ENCODE measurements at regions not wholly inside any gene's neighbourhood (a gene's known extent, or its start where the extent isn't known, plus 50 kb on each side); places are given as distances from the start of the nearest gene placed in this dataset.

GRCh38 chr2:5304640-5305039, 387.5 kb upstream of the SOX11 start:
- DNase-seq = no peak

GRCh38 chr2:5315041-5315440, 377.1 kb upstream of the SOX11 start:
- DNase-seq = no peak

- DNase-seq = no peak
Observed at GRCh38 chr2:5315512-5315911, 376.7 kb upstream of the SOX11 start.

- no peak for DNase-seq
Observed at GRCh38 chr2:5316001-5316490, 376.1 kb upstream of the SOX11 start.

- no peak for DNase-seq
Observed at GRCh38 chr2:5319493-5319892, 372.7 kb upstream of the SOX11 start.

GRCh38 chr2:5322396-5322795, 369.8 kb upstream of the SOX11 start:
- DNase-seq = no peak

- DNase-seq = no peak
Observed at GRCh38 chr2:5325523-5325922, 366.7 kb upstream of the SOX11 start.

- no peak for DNase-seq
Observed at GRCh38 chr2:5328826-5329225, 363.4 kb upstream of the SOX11 start.

- no peak for DNase-seq
Observed at GRCh38 chr2:5329763-5330162, 362.4 kb upstream of the SOX11 start.

- DNase-seq = no peak
Observed at GRCh38 chr2:5330961-5331360, 361.2 kb upstream of the SOX11 start.

- no peak for DNase-seq
Observed at GRCh38 chr2:5332925-5333324, 359.3 kb upstream of the SOX11 start.

GRCh38 chr2:5339473-5339872, 352.7 kb upstream of the SOX11 start:
- DNase-seq = no peak

- no peak for DNase-seq
Observed at GRCh38 chr2:5343785-5344335, 348.3 kb upstream of the SOX11 start.

GRCh38 chr2:5352286-5352685, 339.9 kb upstream of the SOX11 start:
- DNase-seq = no peak

GRCh38 chr2:5353565-5353964, 338.6 kb upstream of the SOX11 start:
- no peak for DNase-seq

GRCh38 chr2:5359397-5359796, 332.8 kb upstream of the SOX11 start:
- no peak for DNase-seq

- no peak for DNase-seq
Observed at GRCh38 chr2:5360081-5360480, 332.1 kb upstream of the SOX11 start.

GRCh38 chr2:5364361-5364760, 327.8 kb upstream of the SOX11 start:
- no peak for DNase-seq

GRCh38 chr2:5365871-5366461, 326.2 kb upstream of the SOX11 start:
- peak; percentile 54 to 57 for DNase-seq

GRCh38 chr2:5367321-5367720, 324.9 kb upstream of the SOX11 start:
- DNase-seq = no peak

GRCh38 chr2:5368263-5368662, 323.9 kb upstream of the SOX11 start:
- no peak for DNase-seq

- DNase-seq = no peak
Observed at GRCh38 chr2:5369510-5369909, 322.7 kb upstream of the SOX11 start.

- no peak for DNase-seq
Observed at GRCh38 chr2:5370158-5370557, 322.0 kb upstream of the SOX11 start.

GRCh38 chr2:5372141-5372540, 320.0 kb upstream of the SOX11 start:
- DNase-seq = no peak

GRCh38 chr2:5373200-5373599, 319.0 kb upstream of the SOX11 start:
- no peak for DNase-seq

Data from stimulated activated CD4-positive, alpha-beta T cell treated with anti-CD3 and anti-CD28 coated beads, Interleukin-2, amount 100 ng/mL, for 48 hours (primary cell).